Loucy (cell line): ENCODE measurements at regions not wholly inside any gene's neighbourhood (a gene's known extent, or its start where the extent isn't known, plus 50 kb on each side); places are given as distances from the start of the nearest gene placed in this dataset.

Experiments used
- H2AFZ ChIP-seq: fragments of 200-600 bp; sonication (generic); 2 replicates; pipeline ENCODE4 v1.6.0; 2016; ENCODE audit warnings: antibody characterized with exemption, mild to moderate bottlenecking, low read length, moderate library complexity
- H3F3A ChIP-seq: fragments of 200-600 bp; 2 replicates; pipeline ENCODE4 v1.6.0; 2016; ENCODE audit warnings: antibody characterized with exemption, low read depth, mild to moderate bottlenecking
- H3K27me3 ChIP-seq: fragments of 200-600 bp; sonication (generic); 2 replicates; pipeline ENCODE4 v1.6.1; 2014; ENCODE audit warnings: low read length, mild to moderate bottlenecking; ENCODE audit not compliant: insufficient read depth, poor library complexity, severe bottlenecking
- H3K36me3 ChIP-seq: fragments of 200-600 bp; sonication (generic); 2 replicates; pipeline ENCODE4 v1.6.1; 2016; ENCODE audit warnings: low read length; ENCODE audit not compliant: insufficient read depth
- H3K4me1 ChIP-seq: fragments of 200-600 bp; sonication (generic); 2 replicates; pipeline ENCODE4 v1.5.1; 2014; ENCODE audit warnings: low read length, mild to moderate bottlenecking; ENCODE audit not compliant: insufficient read depth, poor library complexity, severe bottlenecking
- H3K4me2 ChIP-seq: fragments of 200-600 bp; sonication (generic); 2 replicates; pipeline ENCODE4 v1.6.0; 2014; ENCODE audit warnings: antibody characterized with exemption, low read length, low read depth, mild to moderate bottlenecking; ENCODE audit not compliant: poor library complexity, severe bottlenecking
- H3K4me3 ChIP-seq: fragments of 200-600 bp; sonication (generic); 2 replicates; pipeline ENCODE4 v1.5.1; 2014; ENCODE audit warnings: low read length, mild to moderate bottlenecking, mixed read lengths; ENCODE audit not compliant: poor library complexity, severe bottlenecking
- H3K79me2 ChIP-seq: fragments of 200-600 bp; sonication (generic); 2 replicates; pipeline ENCODE4 v1.6.1; 2014; ENCODE audit warnings: low read length; ENCODE audit not compliant: insufficient read depth
- H3K9ac ChIP-seq: fragments of 200-600 bp; sonication (generic); 2 replicates; pipeline ENCODE4 v1.6.0; 2014; ENCODE audit warnings: mild to moderate bottlenecking, low read depth, low read length, moderate library complexity; ENCODE audit not compliant: poor library complexity, severe bottlenecking
- H3K9me2 ChIP-seq: fragments of 200-600 bp; sonication (generic); replicated peaks from 2 replicates; pipeline ENCODE4 v1.6.1; 2016; ENCODE audit warnings: low read depth, low read length, mixed read lengths
- H3K9me3 ChIP-seq: fragments of 200-600 bp; sonication (generic); 2 replicates; pipeline ENCODE4 v1.6.1; 2014; ENCODE audit warnings: mild to moderate bottlenecking, antibody characterized with exemption, low read length, low read depth; ENCODE audit not compliant: insufficient read depth
- H4K20me1 ChIP-seq: fragments of 200-600 bp; sonication (generic); 2 replicates; pipeline ENCODE4 v1.6.0; 2014; ENCODE audit warnings: antibody characterized with exemption, low read length, mild to moderate bottlenecking; ENCODE audit not compliant: insufficient read depth, poor library complexity, severe bottlenecking
- EZH2phosphoT487 ChIP-seq: fragments of 200-600 bp; IDR thresholded peaks from 2 replicates; pipeline ENCODE4 v1.6.1; 2018; ENCODE audit warnings: antibody characterized with exemption, mild to moderate bottlenecking, moderate library complexity, borderline replicate concordance
- TF ChIP-seq, protein P1 (sequence below): fragments of 200-600 bp; sonication (generic); conservative IDR thresholded peaks from 2 replicates; pipeline ENCODE4 v1.5.1; 2014; ENCODE audit warnings: mild to moderate bottlenecking, antibody characterized with exemption, low read length

GRCh38 chr5:62982348-62982747 is 403.7 kb downstream of the LRRC70 start:
- H3K9me2 ChIP-seq, result no peaks in the 10 kb centered on the region
- no peaks in the 10 kb centered on the region for H3K4me1 ChIP-seq
- H2AFZ ChIP-seq, result no peak overlapping the region
- TF ChIP-seq, protein P1, sequence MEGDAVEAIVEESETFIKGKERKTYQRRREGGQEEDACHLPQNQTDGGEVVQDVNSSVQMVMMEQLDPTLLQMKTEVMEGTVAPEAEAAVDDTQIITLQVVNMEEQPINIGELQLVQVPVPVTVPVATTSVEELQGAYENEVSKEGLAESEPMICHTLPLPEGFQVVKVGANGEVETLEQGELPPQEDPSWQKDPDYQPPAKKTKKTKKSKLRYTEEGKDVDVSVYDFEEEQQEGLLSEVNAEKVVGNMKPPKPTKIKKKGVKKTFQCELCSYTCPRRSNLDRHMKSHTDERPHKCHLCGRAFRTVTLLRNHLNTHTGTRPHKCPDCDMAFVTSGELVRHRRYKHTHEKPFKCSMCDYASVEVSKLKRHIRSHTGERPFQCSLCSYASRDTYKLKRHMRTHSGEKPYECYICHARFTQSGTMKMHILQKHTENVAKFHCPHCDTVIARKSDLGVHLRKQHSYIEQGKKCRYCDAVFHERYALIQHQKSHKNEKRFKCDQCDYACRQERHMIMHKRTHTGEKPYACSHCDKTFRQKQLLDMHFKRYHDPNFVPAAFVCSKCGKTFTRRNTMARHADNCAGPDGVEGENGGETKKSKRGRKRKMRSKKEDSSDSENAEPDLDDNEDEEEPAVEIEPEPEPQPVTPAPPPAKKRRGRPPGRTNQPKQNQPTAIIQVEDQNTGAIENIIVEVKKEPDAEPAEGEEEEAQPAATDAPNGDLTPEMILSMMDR, result no peak
- no peak for TF ChIP-seq EZH2phosphoT487
- no peaks in the 10 kb centered on the region for H4K20me1 ChIP-seq
- no peaks in the 10 kb centered on the region for H3K36me3 ChIP-seq
- no peaks in the 10 kb centered on the region for H3F3A ChIP-seq
- no peaks in the 10 kb centered on the region for H3K27me3 ChIP-seq
- no peaks in the 10 kb centered on the region for H3K79me2 ChIP-seq
- H3K9ac ChIP-seq, result no peak overlapping the region
- no peak overlapping the region for H3K4me3 ChIP-seq
- H3K9me3 ChIP-seq, result no peaks in the 10 kb centered on the region
- no peak overlapping the region for H3K4me2 ChIP-seq

DNA sequence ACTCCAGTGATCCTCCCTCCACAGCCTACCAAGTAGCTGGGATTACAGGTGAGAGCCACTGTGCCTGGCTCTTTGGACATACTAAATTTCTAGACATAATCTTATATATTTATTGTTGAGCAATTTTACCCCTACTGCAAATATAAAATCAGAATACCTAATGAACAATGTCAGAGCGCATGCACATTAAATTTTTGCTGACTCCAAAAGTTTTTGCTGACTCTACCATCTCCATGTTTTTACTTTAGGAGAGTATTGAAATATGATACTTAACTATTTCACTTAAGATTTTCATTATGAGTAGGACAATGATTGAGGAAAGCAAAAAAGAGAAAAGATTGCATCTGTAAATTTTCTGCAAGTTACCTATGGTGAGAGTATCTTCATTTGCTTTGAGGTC is 402.3 kb downstream of the LRRC70 start:
- no peaks in the 10 kb centered on the region for H3K79me2 ChIP-seq
- H3K36me3 ChIP-seq, result no peaks in the 10 kb centered on the region
- H2AFZ ChIP-seq, result no peak overlapping the region
- H3K9me2 ChIP-seq, result no peaks in the 10 kb centered on the region
- H3K27me3 ChIP-seq, result no peaks in the 10 kb centered on the region
- no peaks in the 10 kb centered on the region for H3F3A ChIP-seq
- H3K4me3 ChIP-seq, result no peak overlapping the region
- no peak overlapping the region for H3K9ac ChIP-seq
- no peaks in the 10 kb centered on the region for H4K20me1 ChIP-seq
- H3K9me3 ChIP-seq, result no peaks in the 10 kb centered on the region
- TF ChIP-seq, protein P1, result no peak
- no peak for TF ChIP-seq EZH2phosphoT487
- no peak overlapping the region for H3K4me2 ChIP-seq
- no peaks in the 10 kb centered on the region for H3K4me1 ChIP-seq

- Histone ChIP-seq H4K20me1 (no peaks in the 10 kb centered on the region), H3K9me2 (no peaks in the 10 kb centered on the region), H3K36me3 (no peaks in the 10 kb centered on the region), H3K4me2 (no peak overlapping the region), H3F3A (no peaks in the 10 kb centered on the region), H3K79me2 (no peaks in the 10 kb centered on the region), H3K27me3 (no peaks in the 10 kb centered on the region), H3K4me1 (no peaks in the 10 kb centered on the region), H3K4me3 (no peak overlapping the region), H3K9ac (no peak overlapping the region), H2AFZ (no peak overlapping the region), H3K9me3 (no peaks in the 10 kb centered on the region)
- TF ChIP-seq EZH2phosphoT487, result no peak
- TF ChIP-seq, protein P1, result no peak
These were observed 400.9 kb downstream of the LRRC70 start for GRCh38 chr5:62979472-62979871.
